SK-N-SH (cell line): ENCODE measurements at regions not wholly inside any gene's neighbourhood (a gene's known extent, or its start where the extent isn't known, plus 50 kb on each side); places are given as distances from the start of the nearest gene placed in this dataset.

Experiments
- CTCF ChIA-PET: fragments of 300-600, 350-600 bp; formaldehyde crosslinking; extraction: SDS; loops from one replicate; lab custom pipeline; 2021; lab: Yijun Ruan, JAX
- POLR2A ChIA-PET: fragments of 350-600 bp; sonication (Branson Sonifier 250); formaldehyde crosslinking; extraction: SDS; loops from one replicate; lab custom pipeline; 2020; ENCODE audit warnings: antibody characterized with exemption, inconsistent platforms; lab: Yijun Ruan, JAX
- DNase-seq: peaks from one replicate; pipeline ENCODE4 v3.0.0; 2012
- H2AFZ ChIP-seq: fragments of 200-600 bp; sonication (generic); 2 replicates; pipeline ENCODE4 v1.8.1; 2016; ENCODE audit warnings: antibody characterized with exemption, mild to moderate bottlenecking, low read depth
- H3F3A ChIP-seq: fragments of 200-600 bp; sonication (generic); replicated peaks from 2 replicates; pipeline ENCODE3; 2016; ENCODE audit warnings: antibody characterized with exemption, mild to moderate bottlenecking; ENCODE audit not compliant: insufficient read depth
- H3K27ac ChIP-seq, 2 experiments: fragments of 200-500 bp in 1 of 2; fragments of 200-600 bp in 1 of 2; sonication (Bioruptor generic) in 1 of 2; sonication (generic), shearing (Covaris generic) in 1 of 2; 2 replicates each; pipeline versions ENCODE4 v1.5.1 to v1.6.1; 2014 to 2016; ENCODE audit warnings: low read depth in 2 of 2, inconsistent platforms in 1 of 2, low read length in 1 of 2, mild to moderate bottlenecking in 1 of 2, mixed read lengths in 1 of 2
- H3K27me3 ChIP-seq: fragments of 200-600 bp; sonication (generic), shearing (Covaris generic); 2 replicates; pipeline ENCODE4 v1.6.1; 2016; ENCODE audit warnings: mixed run types; ENCODE audit not compliant: insufficient read depth
- H3K36me3 ChIP-seq, 2 experiments: fragments of 200-500 bp in 1 of 2; fragments of 200-600 bp in 1 of 2; sonication (Bioruptor generic) in 1 of 2; sonication (generic) in 1 of 2; replicated peaks in 1 of 2; 2 replicates each; pipeline versions ENCODE3 to v1.5.1; 2014 to 2016; ENCODE audit warnings: low read length in 1 of 2, mild to moderate bottlenecking in 1 of 2; ENCODE audit not compliant: insufficient read depth in 2 of 2, control insufficient read depth in 1 of 2
- H3K4me1 ChIP-seq, 2 experiments: fragments of 200-500 bp in 1 of 2; fragments of 200-600 bp in 1 of 2; sonication (Bioruptor generic) in 1 of 2; sonication (generic), shearing (Covaris generic) in 1 of 2; 2 replicates each; pipeline versions ENCODE4 v1.5.1 to v1.6.1; 2014 to 2016; ENCODE audit warnings: low read depth in 1 of 2, low read length in 1 of 2, mixed run types in 1 of 2; ENCODE audit not compliant: insufficient read depth in 2 of 2, control insufficient read depth in 1 of 2
- H3K4me2 ChIP-seq: fragments of 200-600 bp; sonication (generic), shearing (Covaris generic); 2 replicates; pipeline ENCODE4 v1.6.1; 2017; ENCODE audit warnings: mixed run types
- H3K4me3 ChIP-seq, 2 experiments: fragments of 200-500 bp in 1 of 2; fragments of 200-600 bp in 1 of 2; sonication (Bioruptor generic) in 1 of 2; sonication (generic), shearing (Covaris generic) in 1 of 2; 2 replicates each; pipeline versions ENCODE4 v1.5.1 to v1.8.1; 2014 to 2016; ENCODE audit warnings: low read depth in 2 of 2, inconsistent platforms in 1 of 2, low read length in 1 of 2, mild to moderate bottlenecking in 1 of 2, mixed read lengths in 1 of 2, moderate library complexity in 1 of 2
- H3K79me2 ChIP-seq: fragments of 200-600 bp; sonication (generic); 2 replicates; pipeline ENCODE4 v1.8.1; 2017; ENCODE audit warnings: mild to moderate bottlenecking; ENCODE audit not compliant: insufficient read depth
- H3K9ac ChIP-seq: fragments of 200-600 bp; sonication (generic); 2 replicates; pipeline ENCODE4 v1.6.1; 2017; ENCODE audit warnings: mixed run types
- H3K9me2 ChIP-seq: fragments of 200-600 bp; sonication (generic); 2 replicates; pipeline ENCODE4 v1.6.1; 2017; ENCODE audit warnings: mixed run types
- H3K9me3 ChIP-seq: fragments of 200-600 bp; sonication (generic); 2 replicates; pipeline ENCODE4 v1.6.1; 2017; ENCODE audit warnings: mixed run types, mild to moderate bottlenecking, moderate library complexity
- H4K20me1 ChIP-seq: fragments of 200-600 bp; sonication (generic); 2 replicates; pipeline ENCODE4 v1.6.1; 2017; ENCODE audit warnings: mild to moderate bottlenecking, mixed run types; ENCODE audit not compliant: insufficient read depth
- CTCF ChIP-seq: fragments of 200-600 bp; sonication (generic); IDR thresholded peaks from 2 replicates; pipeline ENCODE4 v1.6.1; 2017; ENCODE audit warnings: antibody characterized with exemption, mild to moderate bottlenecking, moderate library complexity
- EP300 ChIP-seq, 2 experiments: IDR thresholded peaks; 2 replicates each; pipeline versions ENCODE4 v1.4.0 to v1.6.1; 2012; ENCODE audit warnings: borderline replicate concordance in 1 of 2, low read depth in 1 of 2, low read length in 1 of 2
- EZH2phosphoT487 ChIP-seq: fragments of 200-600 bp; sonication (generic); IDR thresholded peaks from 2 replicates; pipeline ENCODE4 v1.6.1; 2017; ENCODE audit warnings: low read depth, mixed run types, mild to moderate bottlenecking, antibody characterized with exemption, moderate library complexity, borderline replicate concordance
- FOSL2 ChIP-seq: IDR thresholded peaks from 2 replicates; pipeline ENCODE4 v1.4.0; 2012; ENCODE audit warnings: low read depth, mild to moderate bottlenecking, moderate library complexity, borderline replicate concordance
- FOXM1 ChIP-seq: IDR thresholded peaks from 2 replicates; pipeline ENCODE4 v1.4.0; 2012; ENCODE audit warnings: low read depth, mild to moderate bottlenecking
- GABPA ChIP-seq: IDR thresholded peaks from 2 replicates; pipeline ENCODE4 v1.4.0; 2012; ENCODE audit warnings: low read depth, mild to moderate bottlenecking
- GATA2 ChIP-seq: sonication (generic); formaldehyde crosslinking; IDR thresholded peaks from 2 replicates; pipeline ENCODE4 v1.5.0; 2020; ENCODE audit warnings: mild to moderate bottlenecking, missing genetic modification reagents
- IRF3 ChIP-seq: fragments of 150-350 bp; IDR thresholded peaks from 2 replicates; pipeline ENCODE4 v1.6.1; 2016; ENCODE audit warnings: mild to moderate bottlenecking, low read depth, low read length
- MAX ChIP-seq: IDR thresholded peaks from 2 replicates; pipeline ENCODE4 v1.4.0; 2012; ENCODE audit warnings: low read depth
- MEF2A ChIP-seq: IDR thresholded peaks from 2 replicates; pipeline ENCODE4 v1.4.0; 2012; ENCODE audit warnings: low read depth, borderline replicate concordance
- MXI1 ChIP-seq: IDR thresholded peaks from 2 replicates; pipeline ENCODE4 v1.6.1; 2012; ENCODE audit warnings: mild to moderate bottlenecking, low read depth, low read length, improper control_type of control experiment
- NFIC ChIP-seq: IDR thresholded peaks from 2 replicates; pipeline ENCODE4 v1.4.0; 2012; ENCODE audit warnings: borderline replicate concordance
- NRF1 ChIP-seq: IDR thresholded peaks from 2 replicates; pipeline ENCODE4 v1.6.1; 2012; ENCODE audit warnings: low read depth, mild to moderate bottlenecking, low read length
- POLR2AphosphoS5 ChIP-seq: IDR thresholded peaks from 2 replicates; pipeline ENCODE4 v1.6.1; 2012; ENCODE audit warnings: low read depth, low read length
- RAD21 ChIP-seq: IDR thresholded peaks from 2 replicates; pipeline ENCODE4 v1.6.1; 2012; ENCODE audit warnings: mild to moderate bottlenecking, low read length
- REST ChIP-seq: IDR thresholded peaks from 2 replicates; pipeline ENCODE4 v1.6.1; 2012; ENCODE audit warnings: mild to moderate bottlenecking, low read depth, low read length, moderate library complexity
- RFX5 ChIP-seq: IDR thresholded peaks from 2 replicates; pipeline ENCODE4 v1.6.1; 2012; ENCODE audit warnings: mild to moderate bottlenecking, improper control_type of control experiment, low read length
- SIN3A ChIP-seq: IDR thresholded peaks from 2 replicates; pipeline ENCODE4 v1.6.1; 2012; ENCODE audit warnings: low read depth, mild to moderate bottlenecking, low read length, moderate library complexity, borderline replicate concordance
- SMC3 ChIP-seq: IDR thresholded peaks from 2 replicates; pipeline ENCODE4 v1.6.1; 2012; ENCODE audit warnings: low read depth, low read length, improper control_type of control experiment
- TEAD4 ChIP-seq: IDR thresholded peaks from 2 replicates; pipeline ENCODE4 v1.4.0; 2012; ENCODE audit warnings: mild to moderate bottlenecking, borderline replicate concordance; ENCODE audit not compliant: insufficient read depth
- USF1 ChIP-seq: IDR thresholded peaks from 2 replicates; pipeline ENCODE4 v1.4.0; 2012; ENCODE audit warnings: low read depth, borderline replicate concordance
- USF2 ChIP-seq: fragments of 150-350 bp; IDR thresholded peaks from 2 replicates; pipeline ENCODE4 v1.6.1; 2017; ENCODE audit warnings: antibody characterized with exemption, low read length, low read depth, borderline replicate concordance
- WGBS: methylation state at CpG from one replicate; pipeline ENCODE4 v1.1.6; 2017; ENCODE audit warnings: low lambda C conversion rate; 5-methylcytosine and 5-hydroxymethylcytosine counted together

- H3F3A ChIP-seq = no peaks in the 10 kb centered on the region
- no peaks in the 10 kb centered on the region; the same call in 1 of the 2 replicates for H3K27me3 ChIP-seq
- no peaks in the 10 kb centered on the region for H3K9me2 ChIP-seq
- no peak overlapping the region for H2AFZ ChIP-seq
- ChIA-PET CTCF (no interaction called here), POLR2A (no interaction called here)
- no peak overlapping the region for H3K27ac ChIP-seq
- H3K9ac ChIP-seq = no peak overlapping the region
- H3K9me3 ChIP-seq = no peaks in the 10 kb centered on the region
- no peaks in the 10 kb centered on the region for H3K36me3 ChIP-seq
- H3K4me1 ChIP-seq = no peaks in the 10 kb centered on the region
- H3K79me2 ChIP-seq = no peaks in the 10 kb centered on the region
- no peaks in the 10 kb centered on the region for H4K20me1 ChIP-seq
- TF ChIP-seq RAD21 (no peak), MEF2A (no peak), FOXM1 (no peak), GATA2 (no peak), EZH2phosphoT487 (no peak), POLR2AphosphoS5 (no peak), SIN3A (no peak), EP300 (IDR thresholded peaks at IDR 0.05; ENCODE audit: borderline replicate concordance in 1 of 2, low read depth in 1 of 2, low read length in 1 of 2) (no peak), MXI1 (no peak), FOSL2 (no peak), IRF3 (no peak), GABPA (no peak), USF2 (no peak), NRF1 (no peak), NFIC (no peak), TEAD4 (no peak), SMC3 (no peak), MAX (no peak), RFX5 (no peak)
- H3K4me2 ChIP-seq = no peak overlapping the region
- 7% methylated on average over 6 of the region's 6 CpGs for WGBS
- no peak for DNase-seq
- no peak overlapping the region for H3K4me3 ChIP-seq
Measured at GRCh38 chrX:139113708-139114107, 402.2 kb upstream of the FGF13 start.

- WGBS = 11% methylated on average over 2 of the region's 2 CpGs
- no peak for TF ChIP-seq MEF2A
- TF ChIP-seq SMC3 = no peak
- no peak for TF ChIP-seq USF1
- TF ChIP-seq REST = no peak
- no peak for TF ChIP-seq CTCF
Measured at GRCh38 chrX:139112432-139112831, 400.9 kb upstream of the FGF13 start.

More at GRCh38 chrX:139112432-139112831, 400.9 kb upstream of the FGF13 start:
- H4K20me1 ChIP-seq = no peaks in the 10 kb centered on the region
- H3K4me3 ChIP-seq = no peak overlapping the region
- no peak overlapping the region for H3K27ac ChIP-seq
- H3K9me2 ChIP-seq = no peaks in the 10 kb centered on the region
- no peak overlapping the region for H3K9ac ChIP-seq
- no peaks in the 10 kb centered on the region for H3K79me2 ChIP-seq
- H3K27me3 ChIP-seq = no peaks in the 10 kb centered on the region; the same call in 1 of the 2 replicates
- no peaks in the 10 kb centered on the region for H3K9me3 ChIP-seq
- CTCF ChIA-PET = no interaction called here
- H3F3A ChIP-seq = no peaks in the 10 kb centered on the region
- H2AFZ ChIP-seq = no peak overlapping the region
- no peaks in the 10 kb centered on the region for H3K4me1 ChIP-seq
- POLR2A ChIA-PET = no interaction called here
- no peak overlapping the region for H3K4me2 ChIP-seq
- no peak for DNase-seq
- H3K36me3 ChIP-seq = no peaks in the 10 kb centered on the region
